CD4-positive, CD25-positive, alpha-beta regulatory T cell (primary cell): ENCODE measurements at regions not wholly inside any gene's neighbourhood (a gene's known extent, or its start where the extent isn't known, plus 50 kb on each side); places are given as distances from the start of the nearest gene placed in this dataset.

Experiments used
- ATAC-seq, 2 donors: fragments of 150-1000 bp; cut with Tn5 transposase; one replicate each; pipeline ENCODE4 v1.10.0; 2021; ENCODE audit warnings: low read depth in 2 of 2, moderate number of reproducible peaks in 2 of 2, moderate library complexity in 1 of 2
- DNase-seq, 3 donors: peaks; one replicate each; pipeline versions ENCODE4 v3.0.0 to v3.0.0-alpha.2; 2012 to 2022; ENCODE audit warnings: mixed read lengths in 1 of 3
- H3K27ac ChIP-seq: one replicate; pipeline ENCODE4 v1.7.0; 2013; ENCODE audit warnings: mild to moderate bottlenecking, low read length; ENCODE audit not compliant: insufficient read depth, poor library complexity, severe bottlenecking
- H3K27me3 ChIP-seq: one replicate; pipeline ENCODE4 v1.7.0; 2013; ENCODE audit warnings: low read length; ENCODE audit not compliant: control insufficient read depth, insufficient read depth
- H3K36me3 ChIP-seq: one replicate; pipeline ENCODE4 v1.7.0; 2013; ENCODE audit warnings: mild to moderate bottlenecking, low read length, moderate library complexity; ENCODE audit not compliant: control insufficient read depth, insufficient read depth
- H3K4me1 ChIP-seq: 2 replicates; pipeline ENCODE4 v1.7.0; 2013; ENCODE audit warnings: mild to moderate bottlenecking, low read length; ENCODE audit not compliant: insufficient read depth, control insufficient read depth, poor library complexity, severe bottlenecking
- H3K4me3 ChIP-seq: one replicate; pipeline ENCODE4 v1.7.0; 2013; ENCODE audit warnings: low read depth, mild to moderate bottlenecking, low read length, moderate library complexity
- H3K9me3 ChIP-seq, 2 experiments: 1 replicate in 1 of 2; 2 replicates in 1 of 2; pipeline ENCODE4 v1.7.0; 2013; ENCODE audit warnings: low read length in 2 of 2, mild to moderate bottlenecking in 1 of 2, moderate library complexity in 1 of 2; ENCODE audit not compliant: control insufficient read depth in 2 of 2
- H3K27ac Mint-ChIP-seq, 3 donors: one replicate each; pipeline ENCODE4 v1.8.0; 2020 to 2022; ENCODE audit warnings: mild to moderate bottlenecking in 3 of 3, mixed read lengths in 3 of 3, moderate library complexity in 2 of 3
- H3K27me3 Mint-ChIP-seq: one replicate; pipeline ENCODE4 v1.8.0; 2022; ENCODE audit warnings: mild to moderate bottlenecking, mixed read lengths
- H3K36me3 Mint-ChIP-seq: one replicate; pipeline ENCODE4 v1.8.0; 2020; ENCODE audit warnings: mixed read lengths
- H3K4me1 Mint-ChIP-seq, 4 donors: one replicate each; pipeline ENCODE4 v1.8.0; 2020 to 2022; ENCODE audit warnings: mixed read lengths in 4 of 4, mild to moderate bottlenecking in 1 of 4
- H3K4me3 Mint-ChIP-seq, 4 donors: one replicate each; pipeline ENCODE4 v1.8.0; 2020 to 2022; ENCODE audit warnings: mild to moderate bottlenecking in 4 of 4, mixed read lengths in 4 of 4, moderate library complexity in 3 of 4
- H3K9me3 Mint-ChIP-seq, 7 donors: one replicate each; pipeline ENCODE4 v1.8.0; 2020 to 2022; ENCODE audit warnings: mixed read lengths in 7 of 7, mild to moderate bottlenecking in 3 of 7, moderate library complexity in 2 of 7

- peaks cover 0 to 3% of the 10 kb centered on the region in 2 experiments for H3K9me3 ChIP-seq
- H3K27ac ChIP-seq, result no peak overlapping the region
- Mint-ChIP-seq H3K27ac (no peak overlapping the region), H3K27me3 (no peaks in the 10 kb centered on the region), H3K36me3 (no peaks in the 10 kb centered on the region), H3K9me3 (peaks cover 0 to 46% (median 7%) of the 10 kb centered on the region in 7 donors), H3K4me1 (no peaks in the 10 kb centered on the region), H3K4me3 (no peak overlapping the region)
- no peaks in the 10 kb centered on the region for H3K4me1 ChIP-seq
- ATAC-seq, result no peak
- no peak for DNase-seq
- H3K4me3 ChIP-seq, result no peak overlapping the region
- no peaks in the 10 kb centered on the region for H3K27me3 ChIP-seq
- H3K36me3 ChIP-seq, result no peaks in the 10 kb centered on the region
These were observed 189.1 kb downstream of the BMP2 start for GRCh38 chr20:6956574-6956973.

DNA sequence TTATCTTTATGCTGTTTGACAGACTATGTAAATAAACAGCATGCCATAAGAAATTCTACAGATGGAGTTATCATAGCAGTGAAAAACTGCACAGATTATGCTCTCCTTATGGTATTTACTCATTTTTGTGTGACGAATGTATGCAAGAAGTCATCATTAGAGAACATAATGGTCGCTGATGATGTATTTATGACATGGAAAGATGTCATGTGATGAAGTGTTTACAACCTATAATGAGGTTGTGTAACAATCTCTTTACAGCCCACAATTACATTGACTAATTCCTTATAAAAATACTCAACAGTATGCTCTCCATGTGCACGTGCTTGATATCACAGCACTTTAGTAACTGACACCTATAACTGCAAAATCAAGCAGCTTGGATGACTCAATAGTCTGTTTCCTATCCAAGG lies 192.4 kb downstream of the BMP2 start:
- DNase-seq (no peak), ATAC-seq (no peak)
- H3K9me3 ChIP-seq, result no peaks in the 10 kb centered on the region
- Mint-ChIP-seq H3K27me3 (no peaks in the 10 kb centered on the region), H3K4me3 (no peak overlapping the region), H3K4me1 (no peaks in the 10 kb centered on the region), H3K9me3 (peaks cover 2 to 16% (median 5%) of the 10 kb centered on the region in 7 donors), H3K27ac (no peak overlapping the region), H3K36me3 (no peaks in the 10 kb centered on the region)
- no peaks in the 10 kb centered on the region for H3K4me1 ChIP-seq
- no peak overlapping the region for H3K4me3 ChIP-seq
- no peaks in the 10 kb centered on the region for H3K36me3 ChIP-seq
- no peaks in the 10 kb centered on the region for H3K27me3 ChIP-seq
- no peak overlapping the region for H3K27ac ChIP-seq

GRCh38 chr20:6966721-6967120 lies 199.2 kb downstream of the BMP2 start:
- Mint-ChIP-seq H3K27ac (no peak overlapping the region), H3K27me3 (no peaks in the 10 kb centered on the region), H3K4me1 (no peaks in the 10 kb centered on the region), H3K36me3 (no peaks in the 10 kb centered on the region), H3K4me3 (no peak overlapping the region), H3K9me3 (peaks cover 2 to 11% (median 4%) of the 10 kb centered on the region in 7 donors)
- no peak overlapping the region for H3K4me3 ChIP-seq
- H3K36me3 ChIP-seq, result no peaks in the 10 kb centered on the region
- no peak for DNase-seq
- no peaks in the 10 kb centered on the region for H3K9me3 ChIP-seq
- no peak overlapping the region for H3K27ac ChIP-seq
- ATAC-seq, result no peak
- H3K4me1 ChIP-seq, result no peaks in the 10 kb centered on the region
- no peaks in the 10 kb centered on the region for H3K27me3 ChIP-seq

GRCh38 chr20:6974838-6975237 lies 207.4 kb downstream of the BMP2 start:
- Mint-ChIP-seq H3K4me1 (no peaks in the 10 kb centered on the region), H3K9me3 (peaks cover 0 to 25% (median 6%) of the 10 kb centered on the region in 7 donors), H3K27ac (no peak overlapping the region), H3K36me3 (no peaks in the 10 kb centered on the region), H3K4me3 (no peak overlapping the region), H3K27me3 (no peaks in the 10 kb centered on the region)
- Histone ChIP-seq H3K36me3 (no peaks in the 10 kb centered on the region), H3K27me3 (no peaks in the 10 kb centered on the region), H3K4me3 (no peak overlapping the region), H3K4me1 (no peaks in the 10 kb centered on the region), H3K9me3 (no peaks in the 10 kb centered on the region), H3K27ac (no peak overlapping the region)
- no peak for DNase-seq
- no peak for ATAC-seq

GRCh38 chr20:6975311-6975710 lies 207.8 kb downstream of the BMP2 start:
- DNase-seq (no peak), ATAC-seq (no peak)
- no peak overlapping the region for H3K27ac ChIP-seq
- H3K4me1 Mint-ChIP-seq, result no peaks in the 10 kb centered on the region
- H3K9me3 ChIP-seq, result no peaks in the 10 kb centered on the region
- H3K4me3 ChIP-seq, result no peak overlapping the region
- no peak overlapping the region for H3K4me3 Mint-ChIP-seq
- no peaks in the 10 kb centered on the region for H3K4me1 ChIP-seq
- H3K27me3 ChIP-seq, result no peaks in the 10 kb centered on the region
- H3K36me3 ChIP-seq, result no peaks in the 10 kb centered on the region
- no peaks in the 10 kb centered on the region for H3K27me3 Mint-ChIP-seq
- H3K9me3 Mint-ChIP-seq, result peaks cover 0 to 25% (median 6%) of the 10 kb centered on the region in 7 donors
- no peak overlapping the region for H3K27ac Mint-ChIP-seq
- H3K36me3 Mint-ChIP-seq, result no peaks in the 10 kb centered on the region

DNA sequence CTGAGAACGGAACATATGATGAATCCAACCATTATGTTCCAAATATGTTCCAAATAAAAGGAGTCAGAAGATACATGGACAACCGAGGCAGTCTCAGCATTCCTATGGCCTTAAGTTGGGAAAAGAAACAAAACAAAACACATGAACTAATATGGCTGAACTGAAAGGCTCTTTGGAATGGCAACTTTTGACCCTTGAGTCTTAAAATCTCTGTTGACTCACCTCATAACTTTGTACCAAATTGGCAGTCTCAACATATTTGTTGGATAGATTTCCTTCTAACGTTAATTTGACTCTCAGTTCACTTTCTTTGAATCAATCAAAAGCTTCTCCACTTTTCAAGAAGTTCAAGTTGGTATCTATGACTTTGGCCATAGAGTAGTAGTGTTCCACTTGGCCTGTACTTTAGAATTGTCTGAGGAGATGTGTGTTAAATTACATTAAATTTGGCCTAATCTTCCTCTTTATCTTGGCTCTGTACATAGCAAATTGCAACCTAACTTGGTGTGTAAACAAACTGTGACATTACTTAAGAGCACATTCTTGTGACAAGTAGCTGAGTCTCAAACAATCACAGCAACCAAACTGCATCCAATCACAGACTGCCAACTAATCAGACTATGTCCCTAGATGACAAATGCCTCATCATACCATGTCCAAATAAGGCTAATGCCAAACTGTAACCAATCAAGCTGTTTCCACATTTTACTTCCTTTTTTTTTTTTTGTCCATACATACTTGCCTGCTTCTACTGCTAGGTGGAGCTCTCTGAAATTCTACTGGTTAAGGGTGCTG lies 208.8 kb downstream of the BMP2 start:
- H3K27me3 ChIP-seq, result no peaks in the 10 kb centered on the region
- no peaks in the 10 kb centered on the region for H3K36me3 ChIP-seq
- DNase-seq (no peak), ATAC-seq (no peak)
- no peaks in the 10 kb centered on the region for H3K27me3 Mint-ChIP-seq
- peaks cover 0 to 25% (median 6%) of the 10 kb centered on the region in 7 donors for H3K9me3 Mint-ChIP-seq
- H3K27ac ChIP-seq, result no peak overlapping the region
- H3K4me3 Mint-ChIP-seq, result no peak overlapping the region
- H3K36me3 Mint-ChIP-seq, result no peaks in the 10 kb centered on the region
- no peak overlapping the region for H3K27ac Mint-ChIP-seq
- no peaks in the 10 kb centered on the region for H3K4me1 Mint-ChIP-seq
- H3K4me3 ChIP-seq, result no peak overlapping the region
- H3K9me3 ChIP-seq, result no peaks in the 10 kb centered on the region
- no peaks in the 10 kb centered on the region for H3K4me1 ChIP-seq

DNA sequence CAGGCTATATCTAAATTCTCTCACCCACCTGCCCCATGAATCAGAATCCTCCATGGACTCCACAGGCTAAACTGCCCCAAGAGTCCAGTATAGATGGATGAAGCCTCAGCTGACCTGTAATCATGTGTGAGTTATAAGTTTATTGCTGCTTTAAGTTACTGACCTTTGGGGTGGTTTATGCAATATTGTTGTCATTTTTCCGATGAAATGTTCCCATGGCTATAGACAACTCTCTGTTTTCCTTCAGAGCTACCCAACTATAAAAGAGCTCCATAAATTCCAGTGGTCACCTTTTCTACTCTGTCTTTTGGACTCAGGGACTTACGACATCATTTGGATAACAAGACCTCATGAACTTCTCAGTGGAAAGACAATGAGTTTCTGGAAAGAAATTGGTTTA lies 212.1 kb downstream of the BMP2 start:
- H3K9me3 Mint-ChIP-seq, result peaks cover 0 to 23% (median 3%) of the 10 kb centered on the region in 7 donors
- DNase-seq, result no peak
- no peaks in the 10 kb centered on the region for H3K4me1 Mint-ChIP-seq
- no peak overlapping the region for H3K4me3 ChIP-seq
- H3K9me3 ChIP-seq, result no peaks in the 10 kb centered on the region
- no peaks in the 10 kb centered on the region for H3K27me3 ChIP-seq
- H3K4me3 Mint-ChIP-seq, result no peak overlapping the region
- H3K36me3 ChIP-seq, result no peaks in the 10 kb centered on the region
- no peaks in the 10 kb centered on the region for H3K4me1 ChIP-seq
- no peak for ATAC-seq
- H3K27me3 Mint-ChIP-seq, result no peaks in the 10 kb centered on the region
- no peak overlapping the region for H3K27ac ChIP-seq
- peak overlapping the region in 1 of 3 donors; percentile 14 for H3K27ac Mint-ChIP-seq
- H3K36me3 Mint-ChIP-seq, result no peaks in the 10 kb centered on the region

- Histone ChIP-seq H3K36me3 (no peaks in the 10 kb centered on the region), H3K4me1 (no peaks in the 10 kb centered on the region), H3K4me3 (no peak overlapping the region), H3K27me3 (no peaks in the 10 kb centered on the region), H3K27ac (no peak overlapping the region), H3K9me3 (no peaks in the 10 kb centered on the region)
- H3K4me3 Mint-ChIP-seq, result no peak overlapping the region
- no peak for ATAC-seq
- no peak for DNase-seq
- H3K27me3 Mint-ChIP-seq, result no peaks in the 10 kb centered on the region
- peaks cover 2 to 30% (median 15%) of the 10 kb centered on the region in 7 donors for H3K9me3 Mint-ChIP-seq
- no peaks in the 10 kb centered on the region for H3K4me1 Mint-ChIP-seq
- H3K36me3 Mint-ChIP-seq, result no peaks in the 10 kb centered on the region
- H3K27ac Mint-ChIP-seq, result no peak overlapping the region
These were observed 225.5 kb downstream of the BMP2 start for GRCh38 chr20:6993011-6993410.
